GM21723 (cell line): ENCODE measurements at regions not wholly inside any gene's neighbourhood (a gene's known extent, or its start where the extent isn't known, plus 50 kb on each side); places are given as distances from the start of the nearest gene placed in this dataset.

Source experiments
- ATAC-seq: cut with Tn5 transposase; IDR thresholded peaks from one replicate; pipeline ENCODE4 v1.9.1; 2021; ENCODE audit warnings: mild to moderate bottlenecking, moderate library complexity; ENCODE audit not compliant: unreplicated experiment

DNA sequence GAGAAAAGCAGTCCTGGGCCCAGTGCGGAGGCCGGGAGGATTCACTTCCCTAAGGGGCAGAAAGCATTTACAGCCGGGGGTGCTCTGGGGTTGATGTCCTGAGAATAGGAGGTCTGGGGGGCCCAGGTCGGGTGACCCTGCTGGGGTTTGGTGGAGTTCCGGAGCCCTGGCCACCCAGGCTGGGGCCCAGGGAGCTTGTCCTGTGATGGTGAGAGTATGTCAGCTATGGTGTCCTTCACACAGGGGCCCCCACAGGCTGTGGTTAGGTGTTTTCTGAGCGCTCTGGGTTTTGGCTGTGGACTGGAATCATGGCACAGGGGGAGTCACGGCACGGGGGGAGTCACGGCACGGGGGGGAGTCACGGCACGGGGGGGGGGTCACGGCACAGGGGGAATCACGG is 54.5 kb upstream of the TMEM18 start:
- no peak for ATAC-seq

DNA sequence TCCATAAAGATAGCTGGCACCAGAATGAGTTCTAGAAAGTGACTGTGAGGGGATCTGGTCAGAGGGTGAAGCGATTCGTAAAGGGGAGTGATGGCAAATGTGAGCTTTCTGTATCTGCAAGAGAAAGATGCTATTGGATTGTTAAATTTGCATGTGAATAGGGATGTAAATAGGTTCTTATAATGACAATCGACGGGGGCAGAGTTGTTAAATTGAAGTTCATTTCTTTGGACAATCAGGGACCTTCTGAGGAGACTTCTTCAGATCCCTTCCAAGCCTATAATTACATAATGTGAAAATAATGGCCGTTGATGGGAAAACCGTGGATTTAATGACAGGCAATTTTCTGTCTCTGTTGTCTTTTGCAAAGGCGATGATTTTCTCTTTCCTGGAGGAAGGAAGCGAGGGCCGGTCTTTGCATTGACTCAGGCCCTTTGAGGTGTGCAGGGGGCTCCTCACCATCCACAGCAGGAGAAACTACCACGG is 52.2 kb upstream of the TMEM18 start:
- no peak for ATAC-seq

- no peak for ATAC-seq
Measured at GRCh38 chr2:728165-728564, 51.0 kb upstream of the TMEM18 start.

DNA sequence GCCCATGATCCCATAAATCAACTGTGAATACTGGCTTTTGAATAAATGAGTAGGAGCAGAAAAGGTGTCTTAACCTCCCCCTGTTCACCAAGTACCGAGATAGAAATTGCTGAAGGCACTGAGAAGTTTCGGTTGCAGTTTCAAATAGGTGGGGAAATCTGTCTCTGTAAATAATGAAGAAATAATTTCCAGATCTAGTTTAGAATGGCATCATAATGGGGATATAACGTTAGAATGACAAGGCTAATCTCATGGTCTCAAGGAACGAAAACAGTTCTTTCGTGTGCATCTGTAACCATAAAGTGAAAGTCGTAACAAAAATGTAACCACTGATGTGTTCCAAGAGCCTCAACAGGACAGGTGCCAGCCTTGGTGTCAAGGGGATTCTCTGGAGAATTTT is 49.9 kb upstream of the TMEM18 start:
- ATAC-seq, result peak; percentile 74
